Keratinocyte (primary cell): ENCODE measurements at regions not wholly inside any gene's neighbourhood (a gene's known extent, or its start where the extent isn't known, plus 50 kb on each side); places are given as distances from the start of the nearest gene placed in this dataset.

Experiments
- DNase-seq: peaks from one replicate; pipeline ENCODE4 v3.0.0-alpha.2; 2011; ENCODE audit warnings: low read depth, missing footprints, low spot score
- FAIRE-seq: peaks from 2 replicates; lab custom pipeline; 2011; peaks lifted over from hg19 to GRCh38; lab: Jason Lieb, UNC
- H2AFZ ChIP-seq: 2 replicates; pipeline ENCODE4 v1.6.0; 2012; ENCODE audit warnings: low read length, control low read depth, inconsistent platforms; ENCODE audit not compliant: control insufficient read depth
- H3K27ac ChIP-seq: 2 replicates; pipeline ENCODE4 v1.5.1; 2011; ENCODE audit warnings: low read length; ENCODE audit not compliant: control insufficient read depth, insufficient read depth
- H3K27me3 ChIP-seq: 3 replicates; pipeline ENCODE4 v1.6.0; 2011; ENCODE audit warnings: low read length; ENCODE audit not compliant: control insufficient read depth, insufficient read depth; ENCODE audit errors: extremely low read depth
- H3K36me3 ChIP-seq, 2 experiments: 2 replicates in 1 of 2; 3 replicates in 1 of 2; pipeline ENCODE4 v1.5.1; 2011; ENCODE audit warnings: low read length in 2 of 2, mild to moderate bottlenecking in 1 of 2; ENCODE audit not compliant: control insufficient read depth in 2 of 2, insufficient read depth in 2 of 2; ENCODE audit errors: extremely low read depth in 1 of 2
- H3K4me1 ChIP-seq: 3 replicates; pipeline ENCODE4 v1.5.1; 2011; ENCODE audit warnings: low read length; ENCODE audit not compliant: control insufficient read depth, insufficient read depth; ENCODE audit errors: extremely low read depth
- H3K4me2 ChIP-seq: 3 replicates; pipeline ENCODE4 v1.6.0; 2011; ENCODE audit warnings: low read depth, low read length; ENCODE audit not compliant: control insufficient read depth, insufficient read depth; ENCODE audit errors: extremely low read depth
- H3K4me3 ChIP-seq, 3 experiments: fragments of 200-600 bp in 1 of 3; sonication (generic) in 1 of 3; 2 replicates in 2 of 3; 3 replicates in 1 of 3; pipeline ENCODE4 v1.5.1; 2011 to 2016; ENCODE audit warnings: low read length in 3 of 3, mild to moderate bottlenecking in 3 of 3, control low read depth in 2 of 3, inconsistent platforms in 1 of 3, low read depth in 1 of 3, mixed read lengths in 1 of 3, mixed run types in 1 of 3, moderate library complexity in 1 of 3; ENCODE audit not compliant: control insufficient read depth in 2 of 3, insufficient read depth in 2 of 3; ENCODE audit errors: extremely low read depth in 1 of 3
- H3K79me2 ChIP-seq: 2 replicates; pipeline ENCODE4 v1.6.0; 2012; ENCODE audit warnings: low read length; ENCODE audit not compliant: control insufficient read depth, insufficient read depth
- H3K9ac ChIP-seq: 3 replicates; pipeline ENCODE4 v1.6.0; 2011; ENCODE audit warnings: low read length; ENCODE audit not compliant: control insufficient read depth, insufficient read depth; ENCODE audit errors: extremely low read depth
- H3K9me1 ChIP-seq: 3 replicates; pipeline ENCODE4 v1.6.0; 2011; ENCODE audit warnings: low read length; ENCODE audit not compliant: control insufficient read depth, insufficient read depth; ENCODE audit errors: extremely low read depth
- H3K9me3 ChIP-seq: 2 replicates; pipeline ENCODE4 v1.5.1; 2012; ENCODE audit warnings: low read depth, low read length; ENCODE audit not compliant: control insufficient read depth
- H4K20me1 ChIP-seq: 3 replicates; pipeline ENCODE4 v1.6.0; 2011; ENCODE audit warnings: low read length; ENCODE audit not compliant: control insufficient read depth, insufficient read depth; ENCODE audit errors: extremely low read depth
- CTCF ChIP-seq, 3 experiments: IDR thresholded peaks in 1 of 3; conservative IDR thresholded peaks in 1 of 3; optimal IDR thresholded peaks in 1 of 3; 2 replicates in 2 of 3; 3 replicates in 1 of 3; pipeline versions ENCODE3 to v1.5.1; 2011; ENCODE audit warnings: low read length in 3 of 3, mild to moderate bottlenecking in 3 of 3, moderate library complexity in 2 of 3, control low read depth in 1 of 3, inconsistent platforms in 1 of 3; ENCODE audit not compliant: insufficient read depth in 2 of 3; ENCODE audit errors: extremely low read depth in 1 of 3
- EZH2 ChIP-seq: IDR thresholded peaks from one replicate; pipeline ENCODE4 v1.6.1; 2012; ENCODE audit warnings: inconsistent platforms, mild to moderate bottlenecking, low read length, moderate library complexity
- dilution Hi-C: fragments of 300-500 bp; cut with MboI; formaldehyde crosslinking; loops from one replicate; pipeline ENCODE4 v1.7.0; 2020; ENCODE audit warnings: low sequenced_read_pairs; ENCODE audit not compliant: extremely low pct_ligation_motif_present

- H3K4me3 ChIP-seq = no peak overlapping the region
- dilution Hi-C loops = no loop called here
- no peaks in the 10 kb centered on the region for H3K27me3 ChIP-seq
- no peak overlapping the region for H3K27ac ChIP-seq
- no peak overlapping the region for H2AFZ ChIP-seq
- no peak for DNase-seq
- no peaks in the 10 kb centered on the region for H3K79me2 ChIP-seq
- no peaks in the 10 kb centered on the region for H3K4me1 ChIP-seq
- H3K9me3 ChIP-seq = no peaks in the 10 kb centered on the region
- no peak overlapping the region for H3K9ac ChIP-seq
- H3K9me1 ChIP-seq = no peaks in the 10 kb centered on the region
- no peaks in the 10 kb centered on the region for H4K20me1 ChIP-seq
- no peaks in the 10 kb centered on the region for H3K36me3 ChIP-seq
- no peak for FAIRE-seq
- no peak for TF ChIP-seq EZH2
- no peak for TF ChIP-seq CTCF (optimal IDR thresholded peaks at IDR 0.05 in 1 of 3, IDR thresholded peaks at IDR 0.05 in 1 of 3, conservative IDR thresholded peaks at IDR 0.05 in 1 of 3; ENCODE audit: extremely low read depth in 1 of 3, insufficient read depth in 2 of 3, low read length in 3 of 3)
- no peak overlapping the region for H3K4me2 ChIP-seq
Observed at GRCh38 chr4:133592591-133592990, 443.5 kb downstream of the PCDH10 start.

GRCh38 chr4:133592106-133592505 is 443.0 kb downstream of the PCDH10 start:
- no peaks in the 10 kb centered on the region for H3K36me3 ChIP-seq
- H3K4me1 ChIP-seq = no peaks in the 10 kb centered on the region
- H3K27ac ChIP-seq = no peak overlapping the region
- no peak for FAIRE-seq
- no peak for DNase-seq
- H3K27me3 ChIP-seq = no peaks in the 10 kb centered on the region
- TF ChIP-seq CTCF (optimal IDR thresholded peaks at IDR 0.05 in 1 of 3, IDR thresholded peaks at IDR 0.05 in 1 of 3, conservative IDR thresholded peaks at IDR 0.05 in 1 of 3; ENCODE audit: extremely low read depth in 1 of 3, insufficient read depth in 2 of 3, low read length in 3 of 3) (no peak), EZH2 (no peak)
- H3K9me1 ChIP-seq = no peaks in the 10 kb centered on the region
- H4K20me1 ChIP-seq = no peaks in the 10 kb centered on the region
- no peak overlapping the region for H3K9ac ChIP-seq
- H3K4me3 ChIP-seq = no peak overlapping the region
- dilution Hi-C loops = no loop called here
- H3K4me2 ChIP-seq = no peak overlapping the region
- H3K9me3 ChIP-seq = no peaks in the 10 kb centered on the region
- no peak overlapping the region for H2AFZ ChIP-seq
- H3K79me2 ChIP-seq = no peaks in the 10 kb centered on the region
